GM12878 (cell line): ENCODE measurements at regions not wholly inside any gene's neighbourhood (a gene's known extent, or its start where the extent isn't known, plus 50 kb on each side); places are given as distances from the start of the nearest gene placed in this dataset.
"Not testable (repeated sequence)": the region's sequence is repeated elsewhere in the genome, so short reads cannot be mapped to it uniquely, and the experiment has no call there.

ENCODE experiments used
- ATAC-seq: fragments of 200-7000 bp; cut with Tn5 transposase; 3 replicates; pipeline ENCODE4 v1.9.1; 2020; ENCODE audit warnings: mild to moderate bottlenecking, moderate library complexity
- BruUV-seq: library from RNA; stranded (reverse); fragments of 400-500 nt; replicated peaks from 2 replicates; lab custom pipeline; 2021; lab: Mats Ljungman, UMichigan
- CTCF ChIA-PET: fragments of 300-600 bp; sonication (Branson Sonifier 250); formaldehyde crosslinking; extraction: SDS; loops from one replicate; lab custom pipeline; 2021; ENCODE audit warnings: inconsistent platforms; lab: Yijun Ruan, JAX
- POLR2A ChIA-PET: fragments of 350-600 bp; formaldehyde crosslinking; extraction: SDS; loops from one replicate; lab custom pipeline; 2021; ENCODE audit warnings: inconsistent platforms; lab: Charles Lee
- RAD21 ChIA-PET: fragments of 300-600 bp; sonication (Branson Sonifier 250); formaldehyde crosslinking; loops from one replicate; lab custom pipeline; 2023; ENCODE audit warnings: antibody characterized with exemption; ENCODE audit not compliant: unreplicated experiment; lab: Charles Lee
- SMC1A ChIA-PET: fragments of 300-600 bp; sonication (Branson Sonifier 250); formaldehyde crosslinking; loops from one replicate; lab custom pipeline; 2023; ENCODE audit not compliant: unreplicated experiment, uncharacterized antibody; lab: Charles Lee
- DNase-seq: peaks from one replicate; pipeline ENCODE4 v3.0.0-alpha.2; 2011; ENCODE audit warnings: low read depth, low spot score
- FAIRE-seq: peaks from 3 replicates; lab custom pipeline; 2011; peaks lifted over from hg19 to GRCh38; lab: Jason Lieb, UNC
- H2AFZ ChIP-seq: 2 replicates; pipeline ENCODE4 v1.6.0; 2011; ENCODE audit warnings: low read depth, low read length, control low read depth; ENCODE audit not compliant: control insufficient read depth
- H3K27ac ChIP-seq: 2 replicates; pipeline ENCODE4 v1.5.1; 2011; ENCODE audit warnings: control low read depth; ENCODE audit not compliant: control insufficient read depth, insufficient read depth
- H3K27me3 ChIP-seq, 2 experiments: replicated peaks in 1 of 2; 2 replicates each; pipeline versions ENCODE4 v1.6.0 to v1.6.1; 2011; ENCODE audit warnings: low read length in 1 of 2; ENCODE audit not compliant: control insufficient read depth in 2 of 2, insufficient read depth in 2 of 2
- H3K36me3 ChIP-seq, 2 experiments: 2 replicates each; pipeline ENCODE4 v1.5.1; 2011; ENCODE audit warnings: low read length in 1 of 2; ENCODE audit not compliant: control insufficient read depth in 2 of 2, insufficient read depth in 2 of 2
- H3K4me1 ChIP-seq: 2 replicates; pipeline ENCODE4 v1.6.1; 2011; ENCODE audit warnings: mild to moderate bottlenecking, low read length, moderate library complexity, mixed read lengths; ENCODE audit not compliant: control insufficient read depth, insufficient read depth
- H3K4me2 ChIP-seq: 2 replicates; pipeline ENCODE4 v1.6.0; 2011; ENCODE audit warnings: control low read depth; ENCODE audit not compliant: control insufficient read depth, insufficient read depth
- H3K4me3 ChIP-seq: fragments of 200-600 bp; sonication (generic); 2 replicates; pipeline ENCODE4 v1.5.1; 2016
- H3K79me2 ChIP-seq: 2 replicates; pipeline ENCODE4 v1.6.0; 2011; ENCODE audit warnings: low read length; ENCODE audit not compliant: control insufficient read depth, insufficient read depth
- H3K9ac ChIP-seq: 2 replicates; pipeline ENCODE4 v1.8.0; 2011; ENCODE audit warnings: low read length, control low read depth, mixed read lengths; ENCODE audit not compliant: control insufficient read depth, insufficient read depth
- H3K9me3 ChIP-seq: replicated peaks from 3 replicates; pipeline ENCODE4 v1.5.1; 2011; ENCODE audit warnings: mild to moderate bottlenecking, low read length; ENCODE audit not compliant: control insufficient read depth, insufficient read depth
- H4K20me1 ChIP-seq: 2 replicates; pipeline ENCODE4 v1.6.0; 2011; ENCODE audit not compliant: control insufficient read depth, insufficient read depth
- CREM ChIP-seq: IDR thresholded peaks from 2 replicates; pipeline ENCODE4 v1.6.1; 2014; ENCODE audit warnings: antibody characterized with exemption, low read depth
- HDGF ChIP-seq: fragments of 450-650 bp; IDR thresholded peaks from 2 replicates; pipeline ENCODE4 v1.6.1; 2016; ENCODE audit warnings: antibody characterized with exemption
- SKIL ChIP-seq: fragments of 450-650 bp; IDR thresholded peaks from 2 replicates; pipeline ENCODE4 v1.6.1; 2017; ENCODE audit warnings: mild to moderate bottlenecking, low read depth, inconsistent platforms; ENCODE audit not compliant: poor library complexity, severe bottlenecking
- TBL1XR1 ChIP-seq: IDR thresholded peaks from 2 replicates; pipeline ENCODE4 v1.6.1; 2012; ENCODE audit warnings: low read depth, low read length, improper control_type of control experiment
- ZBTB4 ChIP-seq: fragments of 450-650 bp; formaldehyde crosslinking; IDR thresholded peaks from 2 replicates; pipeline ENCODE4 v1.4.0; 2022; ENCODE audit warnings: mild to moderate bottlenecking, moderate library complexity
- WGBS: methylation state at CpG from one replicate; pipeline ENCODE4 v1.1.6; 2016; ENCODE audit warnings: low lambda C conversion rate; ENCODE audit not compliant: insufficient replicate concordance, insufficient coverage; ENCODE audit errors: missing lambda C conversion rate; 5-methylcytosine and 5-hydroxymethylcytosine counted together
- in situ Hi-C: fragments of 300-500 bp; cut with MboI; formaldehyde crosslinking; loops from 9 replicates; pipeline ENCODE4 v1.14.3; 2018; ENCODE audit warnings: mixed read lengths
- intact Hi-C: fragments of 100-400 bp; cut with micrococcal nuclease; formaldehyde crosslinking; loops from one replicate; pipeline ENCODE4 v1.14.2; 2022; ENCODE audit not compliant: unreplicated experiment

GRCh38 chr9:25048098-25048724 lies 502.5 kb upstream of the IZUMO3 start (continued):
- no peak for TF ChIP-seq HDGF
- TF ChIP-seq SKIL: no peak

- RAD21 ChIA-PET, POLR2A ChIA-PET, ATAC-seq, H3K36me3 ChIP-seq, SMC1A ChIA-PET, H3K9ac ChIP-seq, H3K9me3 ChIP-seq, FAIRE-seq, DNase-seq, intact Hi-C loops, H3K4me3 ChIP-seq, H2AFZ ChIP-seq, H3K27ac ChIP-seq, H3K79me2 ChIP-seq, BruUV-seq, H3K4me1 ChIP-seq, H4K20me1 ChIP-seq, H3K4me2 ChIP-seq, H3K27me3 ChIP-seq: not testable (repeated sequence)
- CTCF ChIA-PET: interaction anchor here (0.7 kb wide), 1 partner anchor 1697 kb away, joined by 3 read pairs; no protein-coding TSS in a partner anchor
- WGBS: 19% methylated on average over 8 of the region's 8 CpGs
- in situ Hi-C loops: loop anchor here (10.0 kb wide), 1 partner anchor 59 kb away; no protein-coding TSS in a partner anchor
These were observed 499.8 kb upstream of the IZUMO3 start for GRCh38 chr9:25045469-25045868.

- 46% methylated on average over 2 of the region's 2 CpGs for WGBS
- no peak for FAIRE-seq
These were observed 484.0 kb upstream of the IZUMO3 start for GRCh38 chr9:25029743-25030142.

More at GRCh38 chr9:25029743-25030142, 484.0 kb upstream of the IZUMO3 start:
- POLR2A ChIA-PET: no interaction called here
- Histone ChIP-seq H3K4me1 (no peaks in the 10 kb centered on the region), H3K36me3 (no peaks in the 10 kb centered on the region), H3K9me3 (no peaks in the 10 kb centered on the region), H2AFZ (no peak overlapping the region), H4K20me1 (no peaks in the 10 kb centered on the region), H3K27me3 (no peaks in the 10 kb centered on the region), H3K9ac (no peak overlapping the region), H3K27ac (no peak overlapping the region), H3K4me2 (no peak overlapping the region), H3K79me2 (no peaks in the 10 kb centered on the region), H3K4me3 (no peak overlapping the region)
- CTCF ChIA-PET: no interaction called here
- TF ChIP-seq ZBTB4 (CRISPR knock-in tag) (no peak), CREM (no peak), TBL1XR1 (no peak)
- BruUV-seq: no TSS peak
- in situ Hi-C loops: no loop called here
- ATAC-seq (no peak), DNase-seq (no peak)
- SMC1A ChIA-PET: interaction anchor here (1.2 kb wide), 1 partner anchor 12 kb away, joined by 3 read pairs; no protein-coding TSS in a partner anchor
- RAD21 ChIA-PET: no interaction called here
- intact Hi-C loops: no loop called here
